KMS-11 (cell line): ENCODE measurements at regions not wholly inside any gene's neighbourhood (a gene's known extent, or its start where the extent isn't known, plus 50 kb on each side); places are given as distances from the start of the nearest gene placed in this dataset.

Source experiments
- H2AFZ ChIP-seq: fragments of 200-600 bp; sonication (generic); 2 replicates; pipeline ENCODE4 v1.6.1; 2016; ENCODE audit warnings: antibody characterized with exemption, mixed run types, low read depth
- H3K27ac ChIP-seq: fragments of 200-600 bp; sonication (generic); 2 replicates; pipeline ENCODE4 v1.6.1; 2016; ENCODE audit warnings: mild to moderate bottlenecking, mixed run types
- H3K27me3 ChIP-seq: fragments of 200-600 bp; sonication (generic); 2 replicates; pipeline ENCODE4 v1.6.1; 2017; ENCODE audit warnings: mild to moderate bottlenecking, low read depth, mixed run types, moderate library complexity; ENCODE audit not compliant: insufficient read depth
- H3K36me3 ChIP-seq: fragments of 200-600 bp; sonication (generic); 2 replicates; pipeline ENCODE4 v1.6.1; 2017; ENCODE audit warnings: mild to moderate bottlenecking, mixed run types; ENCODE audit not compliant: insufficient read depth
- H3K4me1 ChIP-seq: fragments of 200-600 bp; sonication (generic); 2 replicates; pipeline ENCODE4 v1.6.1; 2016; ENCODE audit warnings: mild to moderate bottlenecking, low read depth, mixed run types; ENCODE audit not compliant: poor library complexity, severe bottlenecking
- H3K4me2 ChIP-seq: fragments of 200-600 bp; sonication (generic); 2 replicates; pipeline ENCODE4 v1.7.0; 2016; ENCODE audit warnings: mild to moderate bottlenecking, mixed run types
- H3K4me3 ChIP-seq: fragments of 200-600 bp; sonication (generic); IDR thresholded peaks from 2 replicates; pipeline ENCODE4 v1.6.1; 2017; ENCODE audit warnings: low read depth, low read length, mixed read lengths; ENCODE audit not compliant: insufficient read depth
- H3K79me2 ChIP-seq: fragments of 200-600 bp; sonication (generic); 2 replicates; pipeline ENCODE4 v1.6.1; 2016; ENCODE audit warnings: low read depth, mixed run types; ENCODE audit not compliant: insufficient read depth
- H3K9ac ChIP-seq: fragments of 200-600 bp; sonication (generic); 2 replicates; pipeline ENCODE4 v1.6.1; 2016; ENCODE audit warnings: mild to moderate bottlenecking, mixed run types
- H4K20me1 ChIP-seq: fragments of 200-600 bp; sonication (generic); 2 replicates; pipeline ENCODE4 v1.6.1; 2016; ENCODE audit warnings: mild to moderate bottlenecking, mixed run types; ENCODE audit not compliant: insufficient read depth
- TF ChIP-seq, protein P1 (sequence below): fragments of 200-600 bp; sonication (generic); conservative IDR thresholded peaks from 2 replicates; pipeline ENCODE4 v1.6.1; 2017; ENCODE audit warnings: low read depth, mild to moderate bottlenecking, antibody characterized with exemption, low read length, moderate library complexity, mixed read lengths

DNA sequence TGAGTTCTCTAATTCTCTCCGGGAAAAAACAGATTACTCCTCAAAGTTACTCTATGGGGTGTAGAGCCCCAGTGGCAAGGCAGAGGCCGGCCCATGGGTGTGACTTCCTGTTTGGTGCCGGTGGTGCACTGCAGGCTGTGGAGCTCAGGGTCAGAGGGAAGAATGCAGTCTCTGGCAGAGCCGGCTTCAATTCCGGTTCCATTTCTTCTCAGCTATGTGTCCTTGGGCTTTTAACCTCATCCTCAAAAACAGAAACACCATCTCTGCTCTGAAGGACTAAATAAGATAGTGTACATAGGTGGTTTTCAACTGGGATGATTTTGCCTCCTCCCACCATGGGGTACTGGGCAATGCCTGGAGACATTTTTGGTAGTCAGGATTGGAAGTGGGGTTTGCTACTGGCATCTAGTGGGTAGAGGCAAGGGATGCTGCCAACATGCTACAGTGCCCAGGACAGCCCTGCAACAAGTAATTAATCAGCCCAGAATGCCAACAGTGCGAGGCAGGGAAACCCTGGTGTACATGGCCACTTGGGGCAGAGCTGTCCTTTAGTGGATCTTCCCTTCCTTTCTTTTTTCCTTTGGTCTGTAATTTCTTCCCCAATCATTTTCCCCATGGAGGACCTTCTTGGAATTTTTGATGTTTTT lies 81.2 kb downstream of the INSIG2 start:
- H3K4me3 ChIP-seq = no peak overlapping the region
- H3K27me3 ChIP-seq = no peaks in the 10 kb centered on the region
- H4K20me1 ChIP-seq = no peaks in the 10 kb centered on the region
- H2AFZ ChIP-seq = no peak overlapping the region
- TF ChIP-seq, protein P1, sequence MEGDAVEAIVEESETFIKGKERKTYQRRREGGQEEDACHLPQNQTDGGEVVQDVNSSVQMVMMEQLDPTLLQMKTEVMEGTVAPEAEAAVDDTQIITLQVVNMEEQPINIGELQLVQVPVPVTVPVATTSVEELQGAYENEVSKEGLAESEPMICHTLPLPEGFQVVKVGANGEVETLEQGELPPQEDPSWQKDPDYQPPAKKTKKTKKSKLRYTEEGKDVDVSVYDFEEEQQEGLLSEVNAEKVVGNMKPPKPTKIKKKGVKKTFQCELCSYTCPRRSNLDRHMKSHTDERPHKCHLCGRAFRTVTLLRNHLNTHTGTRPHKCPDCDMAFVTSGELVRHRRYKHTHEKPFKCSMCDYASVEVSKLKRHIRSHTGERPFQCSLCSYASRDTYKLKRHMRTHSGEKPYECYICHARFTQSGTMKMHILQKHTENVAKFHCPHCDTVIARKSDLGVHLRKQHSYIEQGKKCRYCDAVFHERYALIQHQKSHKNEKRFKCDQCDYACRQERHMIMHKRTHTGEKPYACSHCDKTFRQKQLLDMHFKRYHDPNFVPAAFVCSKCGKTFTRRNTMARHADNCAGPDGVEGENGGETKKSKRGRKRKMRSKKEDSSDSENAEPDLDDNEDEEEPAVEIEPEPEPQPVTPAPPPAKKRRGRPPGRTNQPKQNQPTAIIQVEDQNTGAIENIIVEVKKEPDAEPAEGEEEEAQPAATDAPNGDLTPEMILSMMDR = no peak
- H3K27ac ChIP-seq = no peak overlapping the region
- H3K4me2 ChIP-seq = no peak overlapping the region
- H3K9ac ChIP-seq = no peak overlapping the region
- H3K4me1 ChIP-seq = no peaks in the 10 kb centered on the region
- no peaks in the 10 kb centered on the region for H3K36me3 ChIP-seq
- no peaks in the 10 kb centered on the region for H3K79me2 ChIP-seq

DNA sequence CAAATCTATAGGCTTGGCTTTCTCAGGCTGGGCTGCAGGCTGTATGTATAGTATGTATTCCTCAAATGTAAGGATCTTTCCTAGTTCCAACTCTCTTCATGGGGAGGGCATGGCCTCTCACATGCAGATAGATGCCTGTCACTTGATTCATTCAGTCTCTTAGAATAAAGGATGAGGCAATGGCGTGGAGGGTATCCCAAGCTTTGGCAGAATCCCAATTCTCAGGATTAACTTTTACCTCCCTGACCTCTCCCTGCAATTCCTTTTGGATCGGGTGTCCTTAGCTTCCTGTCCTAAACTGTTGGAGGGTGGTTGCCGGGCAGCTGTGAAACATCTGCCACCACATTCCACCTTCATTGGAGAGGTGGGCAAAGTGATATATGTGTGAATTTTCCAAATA lies 80.3 kb downstream of the INSIG2 start:
- Histone ChIP-seq H3K79me2 (no peaks in the 10 kb centered on the region), H3K4me3 (no peak overlapping the region), H3K27ac (no peak overlapping the region), H2AFZ (no peak overlapping the region), H3K36me3 (no peaks in the 10 kb centered on the region), H3K4me1 (no peaks in the 10 kb centered on the region), H4K20me1 (no peaks in the 10 kb centered on the region), H3K27me3 (no peaks in the 10 kb centered on the region), H3K9ac (no peak overlapping the region), H3K4me2 (no peak overlapping the region)
- TF ChIP-seq, protein P1 = no peak

DNA sequence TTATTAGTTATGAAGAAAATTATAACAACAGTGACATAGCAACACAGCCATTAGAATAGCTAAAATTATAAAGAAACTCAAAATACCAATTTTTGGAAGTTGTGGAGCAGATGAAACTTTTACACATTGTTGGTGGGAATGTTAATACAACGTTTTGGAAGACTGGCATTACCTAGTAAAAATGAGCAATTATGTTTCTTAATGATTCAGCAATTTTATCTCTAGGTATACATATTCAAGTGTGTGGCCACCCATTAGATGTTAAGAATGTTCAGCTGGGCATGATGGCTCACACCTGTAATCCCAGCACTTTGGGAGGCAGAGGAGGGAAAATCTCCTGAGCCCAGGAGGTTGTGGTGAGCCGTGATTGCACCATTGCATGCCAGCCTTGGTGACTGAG lies 78.8 kb downstream of the INSIG2 start:
- Histone ChIP-seq H3K9ac (no peak overlapping the region), H3K4me1 (no peaks in the 10 kb centered on the region), H3K79me2 (no peaks in the 10 kb centered on the region), H3K27me3 (no peaks in the 10 kb centered on the region), H3K4me2 (no peak overlapping the region), H2AFZ (no peak overlapping the region), H4K20me1 (no peaks in the 10 kb centered on the region), H3K27ac (no peak overlapping the region), H3K4me3 (no peak overlapping the region), H3K36me3 (no peaks in the 10 kb centered on the region)
- TF ChIP-seq, protein P1 = no peak

DNA sequence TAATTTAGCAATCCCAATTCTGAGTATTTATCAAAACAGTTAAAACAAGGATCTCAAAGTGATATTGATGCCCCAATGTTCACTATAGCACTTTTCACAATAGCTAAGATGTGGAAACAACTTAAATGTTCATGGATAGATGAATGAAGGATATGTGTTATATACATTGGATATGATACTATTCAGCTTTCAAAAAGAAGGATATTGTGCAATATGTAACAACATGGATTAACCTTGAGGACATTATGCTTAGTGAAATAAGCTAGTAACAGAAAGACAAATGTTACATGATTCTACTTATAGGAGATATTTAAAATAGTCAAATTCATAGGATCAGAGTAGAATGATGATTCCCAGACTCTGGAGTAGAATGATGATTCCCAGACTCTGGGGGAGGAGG lies 78.0 kb downstream of the INSIG2 start:
- Histone ChIP-seq H3K27ac (no peak overlapping the region), H3K4me2 (no peak overlapping the region), H3K27me3 (no peaks in the 10 kb centered on the region), H2AFZ (no peak overlapping the region), H3K4me3 (no peak overlapping the region), H3K4me1 (no peaks in the 10 kb centered on the region), H4K20me1 (no peaks in the 10 kb centered on the region), H3K9ac (no peak overlapping the region), H3K36me3 (no peaks in the 10 kb centered on the region), H3K79me2 (no peaks in the 10 kb centered on the region)
- TF ChIP-seq, protein P1 = no peak
